ENCODE measurements at regions not wholly inside any gene's neighbourhood (a gene's known extent, or its start where the extent isn't known, plus 50 kb on each side); places are given as distances from the start of the nearest gene placed in this dataset.

GRCh38 chr2:204203704-204204103 lies 267.1 kb downstream of the ICOS start:
- TF ChIP-seq CTCF (IDR thresholded peaks at IDR 0.05), result no peak
- no peak for TF ChIP-seq EP300 (IDR thresholded peaks at IDR 0.05)
